Adrenal gland (tissue), 5 donors: ENCODE measurements at regions not wholly inside any gene's neighbourhood (a gene's known extent, or its start where the extent isn't known, plus 50 kb on each side); places are given as distances from the start of the nearest gene placed in this dataset.

Experiments used
- CTCF ChIP-seq, 6 experiments: fragments of 450-650 bp in 4 of 6; fragments of 200-600 bp in 2 of 6; sonication (generic) in 1 of 6; IDR thresholded peaks; 1 replicate in 5 of 6; 2 replicates in 1 of 6; pipeline versions ENCODE4 v1.5.1 to v1.8.0; 2016 to 2021; ENCODE audit warnings: antibody characterized with exemption in 6 of 6, mild to moderate bottlenecking in 2 of 6, moderate library complexity in 1 of 6
- POLR2A ChIP-seq, 2 donors: fragments of 450-650 bp; IDR thresholded peaks; one replicate each; pipeline ENCODE4 v1.6.1; 2017; ENCODE audit warnings: antibody characterized with exemption in 2 of 2, mild to moderate bottlenecking in 2 of 2, moderate library complexity in 1 of 2
- donor health status: DM: no; HTN: no; CAD: no.

- TF ChIP-seq CTCF (IDR thresholded peaks at IDR 0.05) (no peak), POLR2A (IDR thresholded peaks at IDR 0.05) (no peak)
Observed at GRCh38 chrX:3449287-3449686, 102.8 kb upstream of the MXRA5 start.
